SKM-1 treated with dmso at 0.1 percent for 144 hours (cell line): ENCODE measurements at regions not wholly inside any gene's neighbourhood (a gene's known extent, or its start where the extent isn't known, plus 50 kb on each side); places are given as distances from the start of the nearest gene placed in this dataset.

ENCODE experiments used
- DNase-seq: peaks from one replicate; lab custom pipeline; 2025; ENCODE audit not compliant: unreplicated experiment; lab: John Stamatoyannopoulos, UW

DNA sequence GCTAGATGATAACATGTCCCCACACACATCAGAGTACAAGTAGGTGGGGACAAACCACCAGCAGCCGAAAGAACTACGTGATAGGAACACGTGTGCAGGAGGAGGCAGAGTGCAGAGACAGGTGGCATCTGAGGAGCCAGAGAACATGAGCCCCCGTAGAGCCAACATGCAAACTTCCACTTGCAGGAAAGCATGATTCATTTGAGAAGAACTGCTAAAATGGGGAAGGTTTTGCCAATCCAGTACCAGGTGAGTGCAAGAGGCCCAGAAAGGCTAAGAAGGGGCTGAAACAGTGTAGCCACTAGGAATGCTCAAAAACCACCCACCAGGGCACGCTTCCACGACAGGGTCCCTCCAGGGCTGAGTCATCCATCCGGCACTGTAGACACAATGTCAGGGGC, 149.8 kb upstream of the TENM3 start:
- no peak for DNase-seq

DNA sequence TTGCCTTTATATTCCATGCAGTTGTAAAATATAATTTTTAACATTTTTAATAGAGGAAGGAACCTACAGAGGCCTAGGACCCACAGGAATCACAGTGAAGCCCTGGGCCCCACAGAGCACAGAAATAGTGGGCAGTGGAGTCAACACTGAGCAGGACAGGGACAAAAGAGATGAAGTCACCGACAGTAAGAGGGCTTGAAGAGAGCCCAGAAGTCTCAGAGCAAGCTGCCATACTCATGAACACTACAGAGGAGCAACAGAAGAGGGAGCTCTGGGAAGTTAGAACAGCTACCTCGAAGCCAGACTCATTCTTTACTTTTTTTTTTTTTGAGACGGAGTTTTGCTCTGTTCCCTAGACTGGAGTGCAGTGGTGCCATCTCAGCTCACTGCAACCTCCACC, 149.3 kb upstream of the TENM3 start:
- DNase-seq, result no peak

DNA sequence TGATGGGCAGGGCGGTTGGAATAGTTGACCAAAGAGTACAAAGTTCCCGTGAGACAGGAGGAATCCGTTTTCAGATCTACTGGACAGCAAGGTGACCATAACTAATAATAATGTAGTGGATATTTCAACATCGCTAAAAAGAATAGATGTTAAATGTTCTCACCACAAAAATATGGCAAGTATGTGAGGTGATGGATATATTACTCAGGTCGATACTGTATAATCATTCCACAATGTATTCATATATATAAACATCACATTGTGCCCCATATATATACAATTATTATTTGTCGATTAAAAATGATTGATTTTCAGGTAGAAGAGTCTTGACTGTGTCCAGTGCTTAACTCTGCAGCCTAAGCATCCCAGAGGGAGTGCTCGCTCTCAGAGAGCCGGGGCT, 141.6 kb upstream of the TENM3 start:
- no peak for DNase-seq

DNA sequence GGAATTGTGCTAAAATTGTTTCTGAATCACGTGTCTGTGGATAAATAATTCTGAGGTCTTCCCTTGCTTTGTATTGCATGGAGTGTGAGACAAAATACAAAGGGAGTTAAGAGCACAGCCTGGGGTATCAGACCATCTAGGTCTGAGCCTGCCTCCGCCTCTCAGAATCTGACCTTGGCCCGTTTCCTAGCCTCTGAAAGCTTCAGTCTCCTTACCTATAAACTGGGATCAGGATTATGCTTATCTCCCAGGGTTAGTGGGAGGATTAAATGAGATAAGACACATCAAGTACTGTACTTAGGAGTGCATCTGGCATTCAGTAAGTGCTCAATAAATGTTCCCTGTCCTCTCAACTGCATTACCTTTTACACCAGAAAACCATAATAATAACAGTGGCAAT, 140.6 kb upstream of the TENM3 start:
- no peak for DNase-seq

DNA sequence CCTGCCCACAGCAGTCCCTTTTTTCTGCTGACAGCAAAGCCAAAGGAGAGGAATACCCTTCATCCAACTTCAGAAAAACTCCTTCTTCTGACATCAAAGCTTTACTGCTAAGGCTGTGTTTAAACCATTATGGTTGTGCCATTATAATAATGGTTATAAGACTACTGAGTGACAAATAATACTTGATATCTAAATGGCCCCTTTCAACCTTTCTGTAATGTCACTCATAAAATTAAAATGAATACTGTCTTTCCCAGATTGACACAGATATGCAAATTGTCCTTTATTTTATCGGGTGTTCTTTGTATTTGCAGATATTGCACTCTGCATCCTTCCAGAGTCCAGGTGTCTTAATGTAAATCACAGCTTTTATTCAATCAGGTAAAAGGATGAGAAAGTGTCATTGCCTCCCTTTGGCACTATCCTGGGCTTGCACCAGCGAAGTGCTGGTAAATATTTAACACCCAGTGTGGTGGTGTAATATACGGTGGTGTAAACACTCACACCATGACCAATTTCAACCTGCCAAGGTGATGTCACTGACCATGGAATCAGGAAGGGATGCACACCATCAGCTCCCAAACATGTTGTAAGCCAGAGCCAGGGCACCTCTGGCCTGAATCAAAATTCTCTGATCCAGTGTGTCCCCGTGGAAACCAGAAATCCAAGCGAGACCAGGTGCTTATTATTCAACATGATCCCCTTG, 139.4 kb upstream of the TENM3 start:
- DNase-seq, result no peak

DNA sequence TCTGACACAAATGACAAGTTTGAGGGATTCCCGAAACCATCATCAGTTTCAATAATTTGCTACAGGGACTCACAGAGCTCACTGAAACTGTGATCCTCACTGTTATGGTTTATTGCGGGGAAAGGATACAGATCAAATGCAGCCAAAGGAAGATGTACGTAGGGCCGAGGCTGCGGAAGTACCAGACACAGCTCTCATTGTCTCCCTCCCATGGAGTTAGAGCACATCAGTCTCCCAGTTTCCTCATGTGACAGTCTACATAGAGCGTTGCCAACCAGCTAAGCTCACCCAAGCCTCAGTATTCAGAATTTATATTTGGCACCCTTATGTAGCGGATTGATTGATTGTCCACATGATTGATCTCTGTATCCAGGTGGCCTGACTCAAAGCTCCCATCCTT, 137.8 kb upstream of the TENM3 start:
- DNase-seq, result no peak

DNA sequence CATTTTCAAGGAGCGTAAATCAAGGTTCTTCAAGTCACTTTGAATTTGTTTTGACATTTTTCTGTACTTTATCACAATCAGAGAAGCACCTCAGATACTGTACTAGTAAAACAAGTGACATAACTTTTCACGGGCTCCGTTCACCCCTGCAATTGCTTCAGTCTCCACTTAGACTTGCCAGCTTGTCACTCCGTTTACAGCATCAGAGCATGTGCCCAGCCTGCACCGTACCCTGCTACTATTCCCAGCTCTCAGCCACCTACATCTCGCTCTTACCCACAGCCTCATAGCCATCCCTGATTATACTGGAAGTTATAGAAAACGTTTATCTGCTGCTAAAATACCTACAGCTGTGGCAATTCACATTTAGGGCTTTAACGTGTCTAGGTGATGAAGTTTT, 135.3 kb upstream of the TENM3 start:
- DNase-seq, result no peak

DNA sequence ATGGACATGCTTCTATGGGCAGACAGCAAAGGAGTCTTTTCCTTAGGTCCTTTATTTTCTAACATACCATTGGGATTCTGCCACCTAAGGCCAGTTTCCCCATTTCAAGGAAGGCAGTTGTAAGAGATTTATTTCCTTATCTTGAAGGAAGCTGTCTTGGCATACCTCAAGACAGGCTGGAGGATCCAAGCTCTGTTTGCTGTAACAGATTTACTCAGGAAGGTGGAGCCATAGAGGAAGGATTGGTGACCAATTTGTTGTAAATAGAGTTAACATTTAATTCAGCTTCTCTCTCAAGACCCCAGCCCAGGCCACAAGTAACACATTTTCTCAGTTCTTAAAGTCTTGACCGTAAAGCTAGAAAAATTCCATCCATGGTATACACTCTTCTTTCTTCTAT, 131.6 kb upstream of the TENM3 start:
- no peak for DNase-seq

DNA sequence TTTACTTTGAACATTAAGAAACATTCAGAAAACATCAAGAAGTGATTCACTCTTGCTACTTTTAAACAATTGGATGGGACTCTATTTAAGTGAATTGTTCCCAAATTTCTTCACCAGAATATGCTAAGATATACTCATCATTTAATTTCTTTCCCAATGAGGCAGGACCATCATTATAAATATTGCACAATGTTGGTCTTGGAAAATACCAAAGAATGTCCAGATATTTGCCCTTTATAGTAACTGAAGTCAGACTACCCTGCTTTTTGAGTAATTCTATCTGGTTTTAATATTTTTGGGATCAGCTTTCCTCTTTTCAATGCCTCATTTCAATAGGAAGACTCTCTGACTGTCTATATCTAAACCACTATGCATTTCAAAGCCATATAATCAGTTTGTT, 129.4 kb upstream of the TENM3 start:
- DNase-seq, result no peak

DNA sequence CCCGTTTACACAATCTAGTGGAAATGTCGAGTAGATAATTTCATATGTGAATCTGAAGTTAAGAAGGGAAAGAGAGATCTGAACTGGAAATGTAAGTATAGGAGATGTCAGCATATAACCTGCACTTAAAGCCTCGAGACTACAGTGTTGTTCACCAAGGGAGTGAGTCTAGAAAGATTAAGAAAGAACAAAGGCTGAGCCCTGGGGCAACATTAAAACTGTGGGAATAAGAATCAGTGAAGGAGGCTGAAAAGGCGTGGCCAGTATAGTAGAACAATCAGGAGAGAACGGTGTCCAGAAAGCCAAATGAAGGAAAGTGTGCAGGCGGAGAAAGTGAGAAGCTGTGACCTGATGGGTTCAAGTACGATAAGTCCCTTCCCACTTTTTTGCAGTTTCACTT, 118.8 kb upstream of the TENM3 start:
- DNase-seq, result no peak

DNA sequence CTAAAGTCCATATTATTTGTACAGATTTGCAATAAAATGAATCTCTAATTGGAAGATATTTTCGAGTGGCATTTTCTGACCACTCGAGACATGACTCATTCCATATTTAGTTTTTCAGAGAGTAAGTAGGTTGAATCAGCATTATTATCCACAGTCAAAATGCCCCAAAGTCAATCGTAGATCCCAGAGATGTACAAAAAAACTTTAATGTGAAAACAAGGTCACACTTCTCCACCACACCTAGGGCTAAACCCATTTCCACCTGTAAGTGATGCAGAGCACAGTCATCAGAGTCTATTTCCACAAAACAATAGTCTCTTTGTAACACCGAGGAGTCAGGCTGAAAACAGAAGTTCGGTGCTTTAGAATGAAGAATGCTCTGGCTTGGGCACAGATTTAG, 117.1 kb upstream of the TENM3 start:
- no peak for DNase-seq

DNA sequence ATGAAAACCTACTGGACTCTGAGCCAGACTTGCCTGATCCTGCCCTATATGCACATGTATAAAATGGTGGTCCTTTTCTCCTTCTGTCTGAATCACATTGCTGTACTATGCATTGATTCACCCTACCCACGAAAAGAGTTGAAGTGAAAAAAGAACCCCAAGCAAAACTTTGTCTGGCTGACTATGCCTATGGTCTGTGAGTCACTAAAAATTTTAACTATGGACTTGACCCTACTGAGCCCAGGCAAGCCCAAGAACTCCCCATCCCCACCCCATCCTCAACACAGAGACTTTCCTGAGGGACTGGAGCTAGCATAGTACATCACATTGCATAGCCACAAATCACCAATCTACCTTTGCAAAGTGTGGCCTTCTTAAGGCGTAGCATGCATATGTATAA, 116.6 kb upstream of the TENM3 start:
- no peak for DNase-seq

DNA sequence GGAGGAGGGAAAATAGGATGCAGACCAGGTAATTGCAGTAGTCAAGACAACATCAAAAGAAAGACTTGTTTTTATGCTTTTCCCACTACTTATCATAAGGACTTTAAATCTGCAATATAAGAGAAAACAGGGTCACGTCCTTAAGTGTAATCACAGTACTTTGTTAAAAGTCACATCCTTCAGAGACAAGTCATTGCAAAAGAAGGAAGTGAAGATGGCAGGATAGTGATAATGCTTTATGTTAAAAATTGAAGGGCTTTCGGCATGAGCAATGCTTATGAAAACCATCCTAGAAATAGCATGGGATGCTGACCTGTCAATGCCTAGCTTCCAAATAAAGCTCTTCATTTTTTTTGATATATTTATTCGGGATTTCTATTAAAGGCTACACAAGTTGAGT, 110.2 kb upstream of the TENM3 start:
- no peak for DNase-seq

DNA sequence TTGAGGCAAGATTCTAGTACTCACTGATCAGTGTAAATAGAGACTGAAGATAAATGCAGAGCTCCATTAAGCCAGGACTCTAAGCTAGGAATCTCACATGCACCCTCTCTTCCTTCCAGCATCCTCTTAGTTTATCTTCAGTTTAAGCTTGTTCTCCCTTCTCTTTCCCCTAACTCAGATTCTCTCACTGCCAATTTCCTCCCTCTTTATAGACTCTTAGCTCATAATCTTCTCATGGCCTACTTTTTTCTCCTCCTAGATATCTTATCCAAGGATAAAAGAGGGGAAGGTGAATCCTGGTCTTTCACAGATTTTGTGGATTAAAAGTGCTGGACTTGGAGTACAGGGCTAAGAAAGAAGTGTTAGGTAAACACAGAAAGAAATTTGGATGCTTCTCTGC, 108.9 kb upstream of the TENM3 start:
- no peak for DNase-seq

DNA sequence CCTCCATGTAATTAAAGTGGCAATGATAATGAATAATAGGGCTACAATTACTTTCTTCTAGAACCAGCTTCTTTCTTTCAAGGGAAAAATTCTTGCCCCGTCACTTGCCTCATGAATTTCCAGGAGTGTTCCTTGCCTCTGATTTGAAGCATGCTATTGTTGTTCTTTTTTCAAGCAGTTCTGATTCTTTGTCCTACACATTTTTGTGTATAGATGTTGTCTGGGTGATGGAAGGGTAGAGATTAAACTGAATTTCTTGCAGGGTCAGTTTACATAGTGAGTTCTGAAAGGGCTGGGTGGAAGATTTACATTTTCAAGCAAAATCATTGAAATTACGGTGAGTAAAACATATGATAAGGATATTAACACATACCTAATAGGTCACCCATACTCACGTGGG, 107.0 kb upstream of the TENM3 start:
- DNase-seq, result no peak

DNA sequence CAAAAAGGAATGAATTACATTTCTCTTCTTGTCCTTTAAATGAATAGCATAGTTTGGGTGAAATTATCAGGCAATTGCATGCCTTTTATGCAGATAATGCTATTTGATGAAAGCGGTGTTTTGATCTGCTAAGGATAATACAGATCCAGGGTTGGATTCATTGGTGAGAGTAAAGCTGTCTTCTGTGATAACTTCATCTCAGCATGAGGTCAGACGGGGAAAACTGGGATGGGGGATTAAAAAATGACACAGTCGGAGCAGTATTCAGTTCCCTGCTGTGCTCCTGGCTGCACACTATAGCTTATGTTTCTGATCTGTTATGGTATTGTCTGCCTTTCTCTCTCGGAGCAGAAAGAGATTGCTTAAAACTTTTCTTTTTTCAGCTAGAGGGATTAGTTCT, 105.9 kb upstream of the TENM3 start:
- no peak for DNase-seq

DNA sequence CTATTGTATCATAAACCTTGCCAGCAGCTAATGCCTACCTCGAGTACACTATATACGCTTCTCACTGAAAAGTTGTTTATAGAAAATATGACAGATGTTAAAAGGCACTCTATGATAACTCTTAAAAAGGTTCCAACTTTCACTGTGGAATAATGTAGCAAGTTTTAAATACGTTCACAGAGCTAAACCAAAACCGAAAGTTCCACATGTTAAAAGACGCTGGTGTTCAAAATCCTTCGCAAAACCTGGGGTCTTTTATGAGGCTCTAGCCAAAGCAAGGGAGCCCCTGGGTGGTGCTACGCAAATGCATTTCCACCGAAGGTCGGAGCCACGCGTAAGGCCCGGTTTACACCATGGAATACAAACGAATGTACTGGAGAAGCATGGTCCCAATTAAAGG, 103.7 kb upstream of the TENM3 start:
- DNase-seq, result no peak

DNA sequence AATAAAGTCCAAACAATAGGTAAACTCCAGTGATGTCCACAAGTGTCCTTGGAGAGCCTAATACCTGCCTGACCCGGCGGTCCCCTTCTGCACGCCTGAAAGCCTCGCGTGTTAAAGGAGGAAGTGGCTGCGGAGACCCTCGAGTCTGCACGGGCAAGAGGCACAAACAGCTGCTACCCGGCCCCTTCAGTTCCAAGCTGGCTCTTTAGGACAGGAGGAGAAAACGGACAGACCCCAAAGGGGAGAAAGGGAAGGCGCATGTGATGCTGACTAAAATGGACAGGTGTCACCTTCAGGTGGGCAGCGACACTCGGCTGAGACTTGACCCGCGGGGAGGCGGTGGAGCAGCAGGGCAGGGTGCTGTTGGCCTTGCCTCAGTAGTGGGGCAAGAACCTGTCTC, 102.7 kb upstream of the TENM3 start:
- no peak for DNase-seq

DNA sequence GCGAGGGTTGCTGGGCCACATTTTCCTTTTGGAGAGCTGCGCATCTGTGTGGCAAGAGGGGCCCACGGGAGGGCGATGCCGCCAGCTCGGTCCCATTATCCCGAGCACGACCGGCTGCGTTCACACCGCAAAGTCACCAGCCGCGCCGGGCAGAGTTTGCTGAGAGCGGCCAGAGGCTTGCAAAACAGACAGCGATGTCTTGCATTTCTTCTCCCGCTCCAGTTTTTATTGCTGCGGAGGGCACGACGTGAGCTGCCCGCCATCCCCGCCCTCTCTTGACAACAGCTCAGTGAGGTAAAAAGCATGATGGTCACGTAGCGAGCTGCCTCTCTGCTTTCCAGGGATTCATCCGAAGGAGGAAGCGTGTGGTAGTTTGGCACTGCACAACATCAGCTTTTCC, 102.1 kb upstream of the TENM3 start:
- no peak for DNase-seq

DNA sequence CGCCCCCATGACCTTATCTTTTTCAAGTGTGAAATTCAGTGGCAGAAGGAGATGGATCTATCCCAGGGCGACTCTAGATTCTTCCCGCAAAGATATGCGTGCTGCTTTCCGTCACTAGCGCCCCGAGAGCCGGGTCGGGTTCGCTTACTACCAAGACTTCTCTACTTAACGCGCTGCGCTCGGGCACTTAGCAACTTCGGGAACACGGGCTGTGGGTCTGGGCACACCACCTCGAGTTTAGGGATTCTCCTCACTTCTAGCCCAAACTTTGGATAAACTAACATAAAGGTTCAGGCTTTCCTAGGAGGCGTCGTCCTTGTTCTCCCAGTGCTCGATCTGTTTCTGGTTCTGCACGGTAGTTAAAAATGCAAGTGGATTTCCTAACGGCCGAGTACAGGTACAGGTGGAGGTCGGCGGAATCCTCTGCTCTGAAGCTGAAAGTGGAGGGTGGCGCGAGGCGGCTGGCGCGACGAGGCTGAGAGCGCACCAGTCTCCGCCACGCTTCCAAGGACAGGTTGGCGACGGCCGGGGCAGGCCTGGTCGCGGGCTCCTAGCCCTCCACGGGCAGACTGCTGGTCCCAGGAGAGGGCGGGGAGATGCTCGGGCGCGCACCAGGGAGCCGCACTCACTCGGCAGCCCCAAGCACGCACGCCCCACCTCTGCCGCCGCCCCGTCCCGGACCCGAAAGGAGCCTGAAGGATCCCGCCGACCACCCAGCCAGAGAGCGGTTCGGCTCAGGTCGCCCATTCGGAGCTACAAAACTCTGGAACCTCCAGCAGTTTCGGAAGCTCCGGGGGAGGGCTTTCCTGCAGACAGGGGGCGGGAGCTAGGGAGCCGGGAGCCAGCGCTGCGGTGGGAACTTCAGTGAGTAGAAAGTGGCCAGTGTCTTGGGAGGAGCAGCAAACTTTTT, 100.8 kb upstream of the TENM3 start:
- DNase-seq, result no peak

DNA sequence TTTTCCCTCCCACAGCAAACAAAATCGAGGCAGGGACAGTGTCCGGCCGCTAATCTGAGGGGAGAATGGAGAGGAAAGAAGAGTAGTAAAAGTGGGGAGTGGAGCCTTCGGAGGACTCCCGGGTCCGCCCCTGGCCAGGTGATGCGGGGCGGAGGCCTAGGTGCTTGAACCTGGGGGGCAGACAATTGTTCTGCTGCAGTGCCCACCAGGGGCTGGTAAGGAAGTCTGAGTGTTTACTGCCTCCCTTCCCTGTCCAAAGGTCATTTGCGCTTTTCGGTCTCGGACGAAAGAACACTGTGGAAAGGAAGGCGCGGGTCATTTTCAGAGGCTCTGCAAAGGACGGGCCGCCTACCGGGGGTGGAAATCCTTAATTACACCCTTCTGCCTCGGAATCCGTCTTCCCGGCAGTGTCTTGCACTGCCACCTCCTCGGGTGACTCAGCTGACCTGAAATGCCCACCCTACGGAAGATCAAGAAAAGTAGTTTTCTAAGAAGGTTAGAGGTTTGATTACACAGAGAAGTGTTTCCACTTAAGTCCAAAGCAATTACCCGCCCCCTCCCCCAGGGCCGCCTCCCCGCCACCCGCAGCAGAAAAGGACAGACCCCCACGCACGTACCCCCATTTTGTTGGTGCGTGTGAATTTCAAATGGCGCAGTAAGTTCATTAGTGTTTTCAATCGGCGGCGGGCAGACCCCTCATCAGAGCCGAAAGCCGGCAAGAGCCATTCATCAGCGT, 99.9 kb upstream of the TENM3 start:
- DNase-seq, result no peak
